GM12891 (cell line): ENCODE measurements at regions not wholly inside any gene's neighbourhood (a gene's known extent, or its start where the extent isn't known, plus 50 kb on each side); places are given as distances from the start of the nearest gene placed in this dataset.

Experiments
- POLR2A ChIP-seq: IDR thresholded peaks from 2 replicates; pipeline ENCODE4 v1.6.1; 2011; ENCODE audit warnings: low read depth, low read length, control low read depth
- POLR2AphosphoS5 ChIP-seq: IDR thresholded peaks from 2 replicates; pipeline ENCODE4 v1.6.1; 2011; ENCODE audit warnings: low read depth, low read length, control low read depth
- TAF1 ChIP-seq: IDR thresholded peaks from 2 replicates; pipeline ENCODE4 v1.6.1; 2011; ENCODE audit warnings: low read depth, low read length, control low read depth

DNA sequence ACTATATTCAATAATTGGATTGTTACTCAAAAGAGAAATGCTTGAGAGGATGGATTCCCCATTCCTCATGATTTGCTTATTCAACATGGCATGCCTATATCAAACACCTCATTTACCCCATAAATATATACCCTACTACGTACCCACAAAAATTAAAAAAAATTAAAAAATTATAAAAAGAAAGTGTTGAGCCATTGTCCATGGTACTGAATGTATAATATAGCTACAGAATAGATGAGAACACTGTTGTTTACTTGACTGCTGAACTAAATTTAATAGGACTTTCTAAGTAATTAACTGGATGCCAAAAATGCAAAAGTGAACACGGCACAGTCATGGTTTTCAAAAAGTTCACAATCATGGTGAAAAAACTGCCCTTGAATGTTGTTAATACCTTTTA is 725.8 kb downstream of the KCTD16 start:
- no peak for TF ChIP-seq POLR2AphosphoS5
- no peak for TF ChIP-seq POLR2A
- no peak for TF ChIP-seq TAF1
